ENCODE measurements at regions not wholly inside any gene's neighbourhood (a gene's known extent, or its start where the extent isn't known, plus 50 kb on each side); places are given as distances from the start of the nearest gene placed in this dataset.

- intact Hi-C loops (cut with DNase I; ENCODE audit: low total_unique reads), result no loop called here
- Histone ChIP-seq H3K4me3 (no peak overlapping the region), H3K27me3 (no peaks in the 10 kb centered on the region), H3K4me1 (no peaks in the 10 kb centered on the region), H3K27ac (no peak overlapping the region), H3K36me3 (no peaks in the 10 kb centered on the region), H3K9me3 (peaks cover 0 to 19% of the 10 kb centered on the region in 2 donors)
- no peak for TF ChIP-seq POLR2AphosphoS5 (IDR thresholded peaks at IDR 0.05)
- TF ChIP-seq POLR2A (IDR thresholded peaks at IDR 0.05), result no peak
- TF ChIP-seq CTCF (IDR thresholded peaks at IDR 0.05), result no peak
- DNase-seq (ENCODE audit: low spot score in 2 of 2), result no peak
These were observed 562.8 kb upstream of the SGCG start for GRCh38 chr13:22618002-22618401.

- H3K36me3 ChIP-seq, result no peaks in the 10 kb centered on the region
- no peaks in the 10 kb centered on the region for H3K4me1 ChIP-seq
- no peak overlapping the region for H3K27ac ChIP-seq
- no peak overlapping the region for H3K4me3 ChIP-seq
- peaks cover 0 to 13% of the 10 kb centered on the region in 2 donors for H3K9me3 ChIP-seq
- H3K27me3 ChIP-seq, result no peaks in the 10 kb centered on the region
- intact Hi-C loops (cut with DNase I; ENCODE audit: low total_unique reads), result no loop called here
- TF ChIP-seq POLR2AphosphoS5 (IDR thresholded peaks at IDR 0.05) (no peak), POLR2A (IDR thresholded peaks at IDR 0.05) (no peak), CTCF (IDR thresholded peaks at IDR 0.05) (no peak)
- DNase-seq (ENCODE audit: low spot score in 2 of 2), result no peak
These were observed 555.1 kb upstream of the SGCG start for GRCh38 chr13:22625691-22626090.

- intact Hi-C loops (cut with DNase I; ENCODE audit: low total_unique reads), result no loop called here
- TF ChIP-seq POLR2A (IDR thresholded peaks at IDR 0.05) (no peak), CTCF (IDR thresholded peaks at IDR 0.05) (no peak), POLR2AphosphoS5 (IDR thresholded peaks at IDR 0.05) (no peak)
These were observed 551.4 kb upstream of the SGCG start for GRCh38 chr13:22629374-22629773.

GRCh38 chr13:22642088-22642487 is 538.7 kb upstream of the SGCG start:
- Histone ChIP-seq H3K9me3 (no peaks in the 10 kb centered on the region), H3K4me3 (no peak overlapping the region), H3K27ac (no peak overlapping the region), H3K36me3 (no peaks in the 10 kb centered on the region), H3K27me3 (no peaks in the 10 kb centered on the region), H3K4me1 (no peaks in the 10 kb centered on the region)
- no peak for TF ChIP-seq POLR2A (IDR thresholded peaks at IDR 0.05)
- TF ChIP-seq POLR2AphosphoS5 (IDR thresholded peaks at IDR 0.05), result no peak
- TF ChIP-seq CTCF (IDR thresholded peaks at IDR 0.05), result no peak
- no peak for DNase-seq (ENCODE audit: low spot score in 2 of 2)
- intact Hi-C loops (cut with DNase I; ENCODE audit: low total_unique reads), result no loop called here

More at GRCh38 chr13:22629374-22629773, 551.4 kb upstream of the SGCG start:
- H3K9me3 ChIP-seq, result peaks cover 0 to 11% of the 10 kb centered on the region in 2 donors
- no peak for DNase-seq (ENCODE audit: low spot score in 2 of 2)
- no peaks in the 10 kb centered on the region for H3K36me3 ChIP-seq
- no peaks in the 10 kb centered on the region for H3K27me3 ChIP-seq
- H3K4me3 ChIP-seq, result no peak overlapping the region
- no peaks in the 10 kb centered on the region for H3K4me1 ChIP-seq
- H3K27ac ChIP-seq, result no peak overlapping the region

DNA sequence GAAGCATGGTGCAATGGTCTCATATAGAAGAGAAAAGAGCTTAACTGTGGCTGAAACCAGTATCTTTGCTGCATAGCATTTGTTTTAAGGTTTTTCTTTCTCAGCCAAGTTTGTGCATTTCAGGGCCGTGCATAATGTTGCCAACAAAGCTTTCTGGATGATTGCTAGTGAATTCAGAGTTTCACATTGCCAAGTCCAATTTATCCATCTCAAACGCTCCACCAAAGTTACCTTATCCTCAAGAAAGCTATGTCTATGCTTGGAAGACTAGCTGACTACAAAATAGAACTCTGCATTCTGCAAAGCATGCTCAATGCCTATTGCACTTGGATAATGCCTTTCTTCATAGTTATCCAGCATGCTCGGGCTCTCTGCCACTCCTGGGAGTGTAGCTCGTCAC is 535.8 kb upstream of the SGCG start:
- Histone ChIP-seq H3K4me1 (no peaks in the 10 kb centered on the region), H3K27ac (no peak overlapping the region), H3K27me3 (no peaks in the 10 kb centered on the region), H3K4me3 (no peak overlapping the region), H3K9me3 (no peaks in the 10 kb centered on the region), H3K36me3 (no peaks in the 10 kb centered on the region)
- intact Hi-C loops (cut with DNase I; ENCODE audit: low total_unique reads), result no loop called here
- no peak for DNase-seq (ENCODE audit: low spot score in 2 of 2)
- TF ChIP-seq CTCF (IDR thresholded peaks at IDR 0.05), result no peak
